ENCODE measurements at regions not wholly inside any gene's neighbourhood (a gene's known extent, or its start where the extent isn't known, plus 50 kb on each side); places are given as distances from the start of the nearest gene placed in this dataset.

DNA sequence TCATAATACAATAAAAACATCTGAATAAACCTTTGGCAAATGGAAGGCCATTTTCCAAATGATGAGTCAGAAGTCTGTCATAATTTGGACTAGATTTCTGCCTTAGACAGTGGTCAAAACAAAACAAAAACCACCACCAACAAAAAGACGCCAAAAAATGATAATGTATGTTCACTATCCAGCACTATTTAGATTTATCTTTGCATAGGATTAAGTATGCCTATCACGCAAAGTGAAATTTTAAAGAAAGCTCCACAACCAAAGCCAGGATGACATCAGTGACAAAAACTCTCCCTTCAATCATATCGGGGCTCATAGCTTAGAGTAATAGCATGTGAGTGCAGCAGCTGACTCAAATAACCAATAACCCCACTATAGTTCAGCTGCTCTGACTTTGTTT is 201.9 kb downstream of the MOXD1 start:
- TF ChIP-seq, protein P1, sequence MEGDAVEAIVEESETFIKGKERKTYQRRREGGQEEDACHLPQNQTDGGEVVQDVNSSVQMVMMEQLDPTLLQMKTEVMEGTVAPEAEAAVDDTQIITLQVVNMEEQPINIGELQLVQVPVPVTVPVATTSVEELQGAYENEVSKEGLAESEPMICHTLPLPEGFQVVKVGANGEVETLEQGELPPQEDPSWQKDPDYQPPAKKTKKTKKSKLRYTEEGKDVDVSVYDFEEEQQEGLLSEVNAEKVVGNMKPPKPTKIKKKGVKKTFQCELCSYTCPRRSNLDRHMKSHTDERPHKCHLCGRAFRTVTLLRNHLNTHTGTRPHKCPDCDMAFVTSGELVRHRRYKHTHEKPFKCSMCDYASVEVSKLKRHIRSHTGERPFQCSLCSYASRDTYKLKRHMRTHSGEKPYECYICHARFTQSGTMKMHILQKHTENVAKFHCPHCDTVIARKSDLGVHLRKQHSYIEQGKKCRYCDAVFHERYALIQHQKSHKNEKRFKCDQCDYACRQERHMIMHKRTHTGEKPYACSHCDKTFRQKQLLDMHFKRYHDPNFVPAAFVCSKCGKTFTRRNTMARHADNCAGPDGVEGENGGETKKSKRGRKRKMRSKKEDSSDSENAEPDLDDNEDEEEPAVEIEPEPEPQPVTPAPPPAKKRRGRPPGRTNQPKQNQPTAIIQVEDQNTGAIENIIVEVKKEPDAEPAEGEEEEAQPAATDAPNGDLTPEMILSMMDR (IDR thresholded peaks at IDR 0.05) = no peak
- TF ChIP-seq POLR2A (IDR thresholded peaks at IDR 0.05) = no peak

Measured in Peyer's patch (tissue), 4 donors.